SK-N-SH treated with all-trans-retinoic acid at 6 μM for 48 hours (cell line): ENCODE measurements at regions not wholly inside any gene's neighbourhood (a gene's known extent, or its start where the extent isn't known, plus 50 kb on each side); places are given as distances from the start of the nearest gene placed in this dataset.

Experiments used
- ATAC-seq: fragments of 200-7000 bp; cut with Tn5 transposase; 3 replicates; pipeline ENCODE4 v1.9.1; 2020; ENCODE audit warnings: mild to moderate bottlenecking, moderate library complexity
- ARNTL ChIP-seq: fragments of 450-650 bp; formaldehyde crosslinking; IDR thresholded peaks from 2 replicates; pipeline ENCODE4 v1.5.0; 2020; ENCODE audit warnings: low read depth, mild to moderate bottlenecking, moderate library complexity, borderline replicate concordance
- BACH2 ChIP-seq: fragments of 250-450 bp; sonication (Bioruptor Pico); IDR thresholded peaks from 2 replicates; pipeline ENCODE4 v1.9.0; 2021; ENCODE audit warnings: mild to moderate bottlenecking, borderline replicate concordance
- CSDC2 ChIP-seq: fragments of 250-450 bp; sonication (Bioruptor Pico); IDR thresholded peaks from 2 replicates; pipeline ENCODE4 v1.5.0; 2020; ENCODE audit warnings: mild to moderate bottlenecking, moderate library complexity
- CSRNP3 ChIP-seq: fragments of 250-450 bp; sonication (Bioruptor Pico); IDR thresholded peaks from 2 replicates; pipeline ENCODE4 v1.5.1; 2021; ENCODE audit warnings: mild to moderate bottlenecking, moderate library complexity
- ESRRG ChIP-seq: fragments of 250-450 bp; sonication (Bioruptor Pico); IDR thresholded peaks from 2 replicates; pipeline ENCODE4 v1.6.1; 2021; ENCODE audit warnings: mild to moderate bottlenecking
- GLIS3 ChIP-seq: fragments of 250-450 bp; sonication (Bioruptor Pico); IDR thresholded peaks from 2 replicates; pipeline ENCODE4 v1.5.0; 2020; ENCODE audit warnings: mild to moderate bottlenecking, moderate library complexity
- ISL1 ChIP-seq: fragments of 250-450 bp; sonication (Bioruptor Pico); IDR thresholded peaks from 2 replicates; pipeline ENCODE4 v2.1.2; 2022; ENCODE audit warnings: mild to moderate bottlenecking, moderate library complexity
- PATZ1 ChIP-seq: fragments of 250-450 bp; sonication (Bioruptor Pico); IDR thresholded peaks from 2 replicates; pipeline ENCODE4 v1.8.0; 2020; ENCODE audit warnings: mild to moderate bottlenecking, moderate library complexity, borderline replicate concordance
- POU6F1 ChIP-seq: fragments of 250-450 bp; sonication (Bioruptor Pico); IDR thresholded peaks from 2 replicates; pipeline ENCODE4 v1.8.0; 2021; ENCODE audit warnings: low read depth, mild to moderate bottlenecking, moderate library complexity, borderline replicate concordance
- PPARA ChIP-seq: fragments of 250-450 bp; sonication (Bioruptor Pico); IDR thresholded peaks from 2 replicates; pipeline ENCODE4 v1.5.0; 2020; ENCODE audit warnings: mild to moderate bottlenecking, borderline replicate concordance
- RARB ChIP-seq: fragments of 250-450 bp; sonication (Bioruptor Pico); IDR thresholded peaks from 2 replicates; pipeline ENCODE4 v1.8.0; 2021; ENCODE audit warnings: mild to moderate bottlenecking, moderate library complexity
- SNAI2 ChIP-seq: fragments of 250-450 bp; sonication (Bioruptor Pico); IDR thresholded peaks from 2 replicates; pipeline ENCODE4 v1.5.0; 2020; ENCODE audit warnings: mild to moderate bottlenecking, moderate library complexity
- TCF4 ChIP-seq: fragments of 250-450 bp; sonication (Bioruptor Pico); IDR thresholded peaks from 2 replicates; pipeline ENCODE4 v1.8.0; 2021; ENCODE audit warnings: mild to moderate bottlenecking, moderate library complexity, borderline replicate concordance
- TSHZ2 ChIP-seq: fragments of 250-450 bp; sonication (Bioruptor Pico); IDR thresholded peaks from 2 replicates; pipeline ENCODE4 v1.5.0; 2020; ENCODE audit warnings: mild to moderate bottlenecking, moderate library complexity
- ZC3H10 ChIP-seq: fragments of 250-450 bp; sonication (Bioruptor Pico); IDR thresholded peaks from 2 replicates; pipeline ENCODE4 v1.5.1; 2021; ENCODE audit warnings: mild to moderate bottlenecking, moderate library complexity
- ZFP3 ChIP-seq: fragments of 250-450 bp; sonication (Bioruptor Pico); IDR thresholded peaks from 2 replicates; pipeline ENCODE4 v1.5.0; 2020; ENCODE audit warnings: mild to moderate bottlenecking, moderate library complexity
- ZNF565 ChIP-seq: fragments of 450-650 bp; formaldehyde crosslinking; conservative IDR thresholded peaks from 2 replicates; pipeline ENCODE4 v1.5.0; 2020; ENCODE audit warnings: low read depth, mild to moderate bottlenecking, moderate library complexity
- ZNF70 ChIP-seq: fragments of 450-650 bp; formaldehyde crosslinking; IDR thresholded peaks from 2 replicates; pipeline ENCODE4 v1.5.0; 2020; ENCODE audit warnings: mild to moderate bottlenecking, moderate library complexity
- ZNF8 ChIP-seq: fragments of 450-650 bp; formaldehyde crosslinking; IDR thresholded peaks from 2 replicates; pipeline ENCODE4 v1.5.0; 2020; ENCODE audit warnings: mild to moderate bottlenecking, moderate library complexity
- TF ChIP-seq, protein P1 (sequence below): fragments of 250-450 bp; sonication (Bioruptor Pico); IDR thresholded peaks from 2 replicates; pipeline ENCODE4 v1.5.1; 2020; ENCODE audit warnings: low read depth, mild to moderate bottlenecking, moderate library complexity

DNA sequence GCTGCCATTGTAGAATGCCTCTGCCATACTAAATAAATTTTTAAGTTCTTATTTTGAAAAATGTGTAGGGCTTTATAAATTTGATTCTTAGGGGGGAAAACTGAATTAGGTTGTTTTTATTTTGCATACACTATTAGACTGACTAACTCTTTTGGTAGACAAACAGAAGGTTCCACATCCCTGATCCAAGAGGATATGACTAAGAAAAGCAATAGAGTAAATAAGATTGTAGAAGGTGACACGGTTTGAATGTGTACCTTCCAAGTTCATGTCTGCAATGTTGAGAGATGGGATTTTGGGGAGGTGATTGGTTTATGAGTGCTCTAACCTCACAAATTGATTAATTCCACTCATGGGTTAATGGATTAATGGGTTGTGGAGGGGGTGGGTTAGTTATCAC is 127.9 kb downstream of the GLUL start:
- no peak for TF ChIP-seq ZC3H10 (CRISPR knock-in tag)
- no peak for TF ChIP-seq GLIS3 (CRISPR knock-in tag)
- TF ChIP-seq ZNF70 (CRISPR knock-in tag) = no peak
- TF ChIP-seq TCF4 (CRISPR knock-in tag) = no peak
- TF ChIP-seq ESRRG (CRISPR knock-in tag) = no peak
- no peak for TF ChIP-seq RARB (CRISPR knock-in tag)
- TF ChIP-seq BACH2 (CRISPR knock-in tag) = no peak
- TF ChIP-seq PATZ1 (CRISPR knock-in tag) = no peak
- TF ChIP-seq ZNF565 (CRISPR knock-in tag) = no peak
- no peak for TF ChIP-seq ISL1 (CRISPR knock-in tag)
- no peak for ATAC-seq

GRCh38 chr1:182262425-182262824 is 129.2 kb downstream of the GLUL start:
- TF ChIP-seq, protein P1, sequence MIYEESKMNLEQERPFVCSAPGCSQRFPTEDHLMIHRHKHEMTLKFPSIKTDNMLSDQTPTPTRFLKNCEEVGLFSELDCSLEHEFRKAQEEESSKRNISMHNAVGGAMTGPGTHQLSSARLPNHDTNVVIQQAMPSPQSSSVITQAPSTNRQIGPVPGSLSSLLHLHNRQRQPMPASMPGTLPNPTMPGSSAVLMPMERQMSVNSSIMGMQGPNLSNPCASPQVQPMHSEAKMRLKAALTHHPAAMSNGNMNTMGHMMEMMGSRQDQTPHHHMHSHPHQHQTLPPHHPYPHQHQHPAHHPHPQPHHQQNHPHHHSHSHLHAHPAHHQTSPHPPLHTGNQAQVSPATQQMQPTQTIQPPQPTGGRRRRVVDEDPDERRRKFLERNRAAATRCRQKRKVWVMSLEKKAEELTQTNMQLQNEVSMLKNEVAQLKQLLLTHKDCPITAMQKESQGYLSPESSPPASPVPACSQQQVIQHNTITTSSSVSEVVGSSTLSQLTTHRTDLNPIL (CRISPR knock-in tag) = no peak
- TF ChIP-seq PATZ1 (CRISPR knock-in tag) (no peak), CSRNP3 (CRISPR knock-in tag) (no peak), POU6F1 (no peak), ESRRG (CRISPR knock-in tag) (no peak), ISL1 (CRISPR knock-in tag) (no peak), ZC3H10 (CRISPR knock-in tag) (no peak), SNAI2 (CRISPR knock-in tag) (no peak), PPARA (no peak), ZNF565 (CRISPR knock-in tag) (no peak), TCF4 (CRISPR knock-in tag) (no peak), RARB (CRISPR knock-in tag) (no peak), TSHZ2 (no peak), GLIS3 (CRISPR knock-in tag) (no peak), BACH2 (CRISPR knock-in tag) (no peak), ARNTL (CRISPR knock-in tag) (no peak), ZNF70 (CRISPR knock-in tag) (no peak), ZFP3 (CRISPR knock-in tag) (no peak), CSDC2 (no peak), ZNF8 (CRISPR knock-in tag) (no peak)
- no peak for ATAC-seq
